ENCODE measurements at regions not wholly inside any gene's neighbourhood (a gene's known extent, or its start where the extent isn't known, plus 50 kb on each side); places are given as distances from the start of the nearest gene placed in this dataset.
"Not testable (repeated sequence)": the region's sequence is repeated elsewhere in the genome, so short reads cannot be mapped to it uniquely, and the experiment has no call there.

GRCh38 chr11:70550456-70551195, 152.3 kb downstream of the CTTN start:
- no peak for DNase-seq

GRCh38 chr11:70551351-70552166, 153.2 kb downstream of the CTTN start:
- DNase-seq = no peak

- DNase-seq = no peak
Measured at GRCh38 chr11:70552167-70553150, 154.1 kb downstream of the CTTN start.

GRCh38 chr11:70555078-70555477, 156.7 kb downstream of the CTTN start:
- no peak for DNase-seq

GRCh38 chr11:70556884-70557741, 158.8 kb downstream of the CTTN start:
- DNase-seq = no peak

- DNase-seq = no peak
Measured at GRCh38 chr11:70557742-70558485, 159.6 kb downstream of the CTTN start.

- no peak for DNase-seq
Measured at GRCh38 chr11:70558681-70559080, 160.4 kb downstream of the CTTN start.

- no peak for DNase-seq
Measured at GRCh38 chr11:70559516-70559915, 161.2 kb downstream of the CTTN start.

- DNase-seq = not testable (repeated sequence)
Measured at GRCh38 chr11:70560621-70561020, 162.3 kb downstream of the CTTN start.

GRCh38 chr11:70566768-70567530, 168.6 kb downstream of the CTTN start:
- DNase-seq = no peak

- no peak for DNase-seq
Measured at GRCh38 chr11:70567680-70568034, 169.3 kb downstream of the CTTN start.

- no peak for DNase-seq
Measured at GRCh38 chr11:70568035-70568813, 169.9 kb downstream of the CTTN start.

- no peak for DNase-seq
Measured at GRCh38 chr11:70568814-70569617, 170.7 kb downstream of the CTTN start.

GRCh38 chr11:70569618-70569890, 171.2 kb downstream of the CTTN start:
- no peak for DNase-seq

GRCh38 chr11:70569996-70570692, 171.8 kb downstream of the CTTN start:
- DNase-seq = no peak

- DNase-seq = no peak
Measured at GRCh38 chr11:70570693-70571395, 172.5 kb downstream of the CTTN start.

GRCh38 chr11:70572974-70573260, 174.6 kb downstream of the CTTN start:
- DNase-seq = no peak

GRCh38 chr11:70573701-70574151, 175.4 kb downstream of the CTTN start:
- DNase-seq = no peak

Data from effector CD8-positive, alpha-beta T cell (primary cell).